PC-9 (cell line): ENCODE measurements at regions not wholly inside any gene's neighbourhood (a gene's known extent, or its start where the extent isn't known, plus 50 kb on each side); places are given as distances from the start of the nearest gene placed in this dataset.

Source experiments
- BruUV-seq: library from RNA; stranded (reverse); fragments of 400-500 nt; replicated peaks from 2 replicates; lab custom pipeline; 2021; lab: Mats Ljungman, UMichigan
- CTCF ChIA-PET: fragments of 300-600 bp; sonication (Branson Sonifier 250); formaldehyde crosslinking; loops from one replicate; lab custom pipeline; 2022; ENCODE audit warnings: antibody characterized with exemption; lab: Charles Lee
- POLR2A ChIA-PET: fragments of 300-600 bp; sonication (Branson Sonifier 250); formaldehyde crosslinking; loops from one replicate; lab custom pipeline; 2022; ENCODE audit warnings: antibody characterized with exemption; ENCODE audit not compliant: unreplicated experiment; lab: Charles Lee
- DNase-seq, 2 experiments: peaks; one replicate each; pipeline versions ENCODE4 v3.0.0 to v3.0.0-alpha.2; 2015 to 2022; ENCODE audit warnings: mixed read lengths in 1 of 2
- H2AFZ ChIP-seq: fragments of 200-600 bp; sonication (generic); 2 replicates; pipeline ENCODE4 v1.8.1; 2017; ENCODE audit warnings: antibody characterized with exemption
- H3F3A ChIP-seq: fragments of 200-600 bp; sonication (generic); 2 replicates; pipeline ENCODE4 v1.8.1; 2017; ENCODE audit warnings: antibody characterized with exemption, mild to moderate bottlenecking, low read depth; ENCODE audit not compliant: insufficient read depth
- H3K27ac ChIP-seq: fragments of 200-600 bp; sonication (generic); 2 replicates; pipeline ENCODE4 v1.6.1; 2016; ENCODE audit warnings: mixed run types
- H3K27me3 ChIP-seq: fragments of 200-600 bp; sonication (generic); 2 replicates; pipeline ENCODE4 v1.6.1; 2016; ENCODE audit warnings: low read depth, mixed run types; ENCODE audit not compliant: insufficient read depth
- H3K36me3 ChIP-seq: fragments of 200-600 bp; sonication (generic); 2 replicates; pipeline ENCODE4 v1.6.1; 2016; ENCODE audit warnings: low read depth, mixed run types
- H3K4me1 ChIP-seq: fragments of 200-600 bp; sonication (generic); replicated peaks from 2 replicates; pipeline ENCODE4 v1.6.1; 2016; ENCODE audit warnings: mixed run types; ENCODE audit not compliant: insufficient read depth
- H3K4me2 ChIP-seq: fragments of 200-600 bp; sonication (generic); 2 replicates; pipeline ENCODE4 v1.6.1; 2017; ENCODE audit warnings: mixed run types
- H3K4me3 ChIP-seq: fragments of 200-600 bp; sonication (generic); 2 replicates; pipeline ENCODE4 v1.6.1; 2016; ENCODE audit warnings: mixed run types
- H3K79me2 ChIP-seq: fragments of 200-600 bp; sonication (generic); 2 replicates; pipeline ENCODE4 v1.6.1; 2017; ENCODE audit warnings: low read depth, mixed run types
- H3K9me2 ChIP-seq: fragments of 200-600 bp; sonication (generic); 2 replicates; pipeline ENCODE4 v1.8.1; 2017; ENCODE audit warnings: mild to moderate bottlenecking; ENCODE audit not compliant: insufficient read depth
- H3K9me3 ChIP-seq: fragments of 200-600 bp; sonication (generic); 2 replicates; pipeline ENCODE4 v1.8.1; 2016; ENCODE audit warnings: low read depth; ENCODE audit not compliant: insufficient read depth
- H4K20me1 ChIP-seq: fragments of 200-600 bp; sonication (generic); 2 replicates; pipeline ENCODE4 v1.8.1; 2017; ENCODE audit not compliant: insufficient read depth
- CTCF ChIP-seq: fragments of 200-600 bp; sonication (generic); conservative IDR thresholded peaks from 2 replicates; pipeline ENCODE4 v1.6.1; 2017; ENCODE audit warnings: mixed run types, antibody characterized with exemption, mild to moderate bottlenecking, moderate library complexity
- EZH2 ChIP-seq: fragments of 200-600 bp; sonication (generic); IDR thresholded peaks from 2 replicates; pipeline ENCODE4 v1.8.0; 2017; ENCODE audit warnings: antibody characterized with exemption, low read depth
- intact Hi-C: fragments of 100-400 bp; cut with micrococcal nuclease; formaldehyde crosslinking; loops from one replicate; pipeline ENCODE4 v1.10.0; 2022; ENCODE audit not compliant: unreplicated experiment

GRCh38 chr2:220106065-220106464 is 478.6 kb downstream of the SLC4A3 start:
- intact Hi-C loops, result no loop called here
- no peaks in the 10 kb centered on the region for H3K4me1 ChIP-seq
- ChIA-PET CTCF (interaction anchor here (0.5 to 0.9 kb wide), 2 partner anchors 119 to 1778 kb away, joined by 3 read pairs; no protein-coding TSS in a partner anchor), POLR2A (no interaction called here)
- H3K79me2 ChIP-seq, result no peaks in the 10 kb centered on the region
- no peaks in the 10 kb centered on the region for H3K9me2 ChIP-seq
- H3K4me3 ChIP-seq, result no peak overlapping the region
- H3K36me3 ChIP-seq, result no peaks in the 10 kb centered on the region
- H4K20me1 ChIP-seq, result no peaks in the 10 kb centered on the region
- DNase-seq, result no peak
- H2AFZ ChIP-seq, result no peak overlapping the region
- H3K27me3 ChIP-seq, result no peaks in the 10 kb centered on the region
- no peak overlapping the region for H3K27ac ChIP-seq
- no TSS peak for BruUV-seq
- H3K4me2 ChIP-seq, result no peak overlapping the region
- TF ChIP-seq EZH2, result no peak
- no peak for TF ChIP-seq CTCF
- no peaks in the 10 kb centered on the region for H3K9me3 ChIP-seq
- no peaks in the 10 kb centered on the region for H3F3A ChIP-seq

DNA sequence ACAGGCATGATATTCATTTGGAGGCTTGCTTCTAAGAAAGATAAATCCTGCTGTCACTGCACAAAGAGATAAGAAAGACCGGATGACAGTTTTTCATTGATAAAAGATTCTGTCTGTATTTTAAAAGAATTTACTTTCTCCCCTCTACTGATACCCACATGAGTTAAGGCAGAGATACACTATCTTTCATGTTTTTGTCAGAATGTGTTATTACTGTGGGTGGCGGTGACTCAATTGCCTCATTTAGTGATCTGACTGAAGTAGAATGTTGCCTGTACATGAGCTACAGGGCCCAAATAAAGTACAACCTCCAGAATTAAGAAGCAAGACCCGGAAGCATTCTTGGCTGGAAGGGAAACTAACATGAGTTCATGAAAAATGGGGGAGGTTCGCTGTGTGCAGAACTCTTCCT is 480.0 kb downstream of the SLC4A3 start:
- DNase-seq, result no peak
- Histone ChIP-seq H3K9me3 (no peaks in the 10 kb centered on the region), H3K4me3 (no peak overlapping the region), H3K79me2 (no peaks in the 10 kb centered on the region), H3K4me2 (no peak overlapping the region), H3K36me3 (no peaks in the 10 kb centered on the region), H3K27me3 (no peaks in the 10 kb centered on the region), H3K4me1 (no peaks in the 10 kb centered on the region), H3F3A (no peaks in the 10 kb centered on the region), H3K27ac (no peak overlapping the region), H4K20me1 (no peaks in the 10 kb centered on the region), H2AFZ (no peak overlapping the region), H3K9me2 (no peaks in the 10 kb centered on the region)
- intact Hi-C loops, result no loop called here
- POLR2A ChIA-PET, result no interaction called here
- CTCF ChIA-PET, result no interaction called here
- no TSS peak for BruUV-seq
- TF ChIP-seq CTCF (no peak), EZH2 (no peak)

DNA sequence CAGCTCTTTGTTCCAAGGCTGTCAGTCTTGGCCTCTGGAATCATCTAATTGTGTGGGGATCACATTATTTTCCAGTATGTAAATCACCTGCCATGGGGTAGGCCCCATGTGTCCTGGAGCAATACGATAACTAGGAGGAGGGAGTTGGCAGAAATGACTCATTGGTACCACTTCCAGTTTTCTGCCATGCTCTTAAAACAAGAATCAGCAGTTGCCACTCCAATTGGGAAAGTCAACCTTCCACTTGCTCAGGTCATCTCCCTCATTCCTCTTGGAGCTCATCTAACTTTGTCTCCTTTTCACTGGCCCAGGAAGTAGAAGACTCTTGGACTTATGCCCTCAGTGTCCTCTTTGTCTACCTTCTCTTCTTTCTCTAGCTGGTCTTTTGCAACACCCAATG is 487.0 kb downstream of the SLC4A3 start:
- POLR2A ChIA-PET, result no interaction called here
- no peak overlapping the region for H3K27ac ChIP-seq
- no peak overlapping the region for H2AFZ ChIP-seq
- H4K20me1 ChIP-seq, result no peaks in the 10 kb centered on the region
- no peak overlapping the region for H3K4me2 ChIP-seq
- no peaks in the 10 kb centered on the region for H3K9me2 ChIP-seq
- TF ChIP-seq EZH2, result no peak
- TF ChIP-seq CTCF, result no peak
- no TSS peak for BruUV-seq
- no peaks in the 10 kb centered on the region for H3K4me1 ChIP-seq
- H3K79me2 ChIP-seq, result no peaks in the 10 kb centered on the region
- no peaks in the 10 kb centered on the region for H3K27me3 ChIP-seq
- CTCF ChIA-PET, result no interaction called here
- no peaks in the 10 kb centered on the region for H3F3A ChIP-seq
- peaks cover 8% of the 10 kb centered on the region; the same call in 1 of the 2 replicates for H3K9me3 ChIP-seq
- no peak for DNase-seq
- H3K36me3 ChIP-seq, result no peaks in the 10 kb centered on the region
- no peak overlapping the region for H3K4me3 ChIP-seq
- intact Hi-C loops, result no loop called here
